Right atrium auricular region (tissue), 2 donors: ENCODE measurements at regions not wholly inside any gene's neighbourhood (a gene's known extent, or its start where the extent isn't known, plus 50 kb on each side); places are given as distances from the start of the nearest gene placed in this dataset.

ENCODE experiments used
- DNase-seq: peaks from one replicate; pipeline ENCODE4 v3.0.0-alpha.2; 2019; ENCODE audit warnings: low spot score
- H3K27ac ChIP-seq, 2 donors: fragments of 200-600 bp; sonication (generic); 1 replicate in 1 of 2; 2 replicates in 1 of 2; pipeline ENCODE4 v1.5.1; 2016 to 2019
- H3K27me3 ChIP-seq, 2 donors: fragments of 200-600 bp; sonication (generic); one replicate each; pipeline versions ENCODE4 v1.5.1 to v1.6.0; 2017 to 2019
- H3K36me3 ChIP-seq: fragments of 200-600 bp; sonication (generic); one replicate; pipeline ENCODE4 v1.5.1; 2016
- H3K4me1 ChIP-seq, 2 donors: fragments of 200-600 bp; sonication (generic); one replicate each; pipeline versions ENCODE4 v1.5.1 to v1.6.0; 2017 to 2019
- H3K4me3 ChIP-seq, 2 donors: fragments of 200-600 bp; sonication (generic); 1 replicate in 1 of 2; 2 replicates in 1 of 2; pipeline ENCODE4 v1.5.1; 2017 to 2019; ENCODE audit warnings: mild to moderate bottlenecking in 1 of 2, moderate library complexity in 1 of 2
- H3K9me3 ChIP-seq, 2 donors: fragments of 200-600 bp; sonication (generic); one replicate each; pipeline ENCODE4 v1.5.1; 2019
- CTCF ChIP-seq, 2 donors: fragments of 200-600 bp; sonication (generic); IDR thresholded peaks; one replicate each; pipeline ENCODE4 v1.5.1; 2019; ENCODE audit warnings: antibody characterized with exemption in 2 of 2

GRCh38 chr1:224866940-224867339 lies 62.5 kb upstream of the DNAH14 start:
- no peaks in the 10 kb centered on the region for H3K36me3 ChIP-seq
- H3K4me3 ChIP-seq = no peak overlapping the region
- TF ChIP-seq CTCF (IDR thresholded peaks at IDR 0.05) = no peak
- H3K27me3 ChIP-seq = no peaks in the 10 kb centered on the region
- no peak overlapping the region for H3K27ac ChIP-seq
- H3K9me3 ChIP-seq = peaks cover 0 to 23% of the 10 kb centered on the region in 2 donors
- no peaks in the 10 kb centered on the region for H3K4me1 ChIP-seq
- DNase-seq = no peak

- no peak for DNase-seq
- Histone ChIP-seq H3K27me3 (no peaks in the 10 kb centered on the region), H3K4me1 (no peaks in the 10 kb centered on the region), H3K4me3 (no peak overlapping the region), H3K36me3 (no peaks in the 10 kb centered on the region), H3K27ac (no peak overlapping the region), H3K9me3 (peaks cover 0 to 23% of the 10 kb centered on the region in 2 donors)
- no peak for TF ChIP-seq CTCF (IDR thresholded peaks at IDR 0.05)
These were observed 61.8 kb upstream of the DNAH14 start for GRCh38 chr1:224867715-224868114.

GRCh38 chr1:224872832-224873433 lies 56.5 kb upstream of the DNAH14 start:
- H3K4me3 ChIP-seq = no peak overlapping the region
- TF ChIP-seq CTCF (IDR thresholded peaks at IDR 0.05) = no peak
- peaks cover 0 to 6% of the 10 kb centered on the region in 2 donors for H3K27me3 ChIP-seq
- no peak overlapping the region for H3K27ac ChIP-seq
- no peak for DNase-seq
- no peaks in the 10 kb centered on the region for H3K4me1 ChIP-seq
- H3K36me3 ChIP-seq = no peaks in the 10 kb centered on the region
- no peaks in the 10 kb centered on the region for H3K9me3 ChIP-seq

GRCh38 chr1:224873434-224874369 lies 55.8 kb upstream of the DNAH14 start:
- no peaks in the 10 kb centered on the region for H3K36me3 ChIP-seq
- H3K4me1 ChIP-seq = no peaks in the 10 kb centered on the region
- no peak for TF ChIP-seq CTCF (IDR thresholded peaks at IDR 0.05)
- peaks cover 0 to 6% of the 10 kb centered on the region in 2 donors for H3K27me3 ChIP-seq
- no peak for DNase-seq
- H3K4me3 ChIP-seq = no peak overlapping the region
- H3K27ac ChIP-seq = no peak overlapping the region
- H3K9me3 ChIP-seq = no peaks in the 10 kb centered on the region

- Histone ChIP-seq H3K36me3 (no peaks in the 10 kb centered on the region), H3K4me3 (no peak overlapping the region), H3K27me3 (peaks cover 0 to 6% of the 10 kb centered on the region in 2 donors), H3K4me1 (no peaks in the 10 kb centered on the region), H3K27ac (no peak overlapping the region), H3K9me3 (no peaks in the 10 kb centered on the region)
- no peak for DNase-seq
- no peak for TF ChIP-seq CTCF (IDR thresholded peaks at IDR 0.05)
These were observed 54.7 kb upstream of the DNAH14 start for GRCh38 chr1:224874775-224875174.
